Ovary (tissue), 7 donors: ENCODE measurements at regions not wholly inside any gene's neighbourhood (a gene's known extent, or its start where the extent isn't known, plus 50 kb on each side); places are given as distances from the start of the nearest gene placed in this dataset.

Experiments used
- DNase-seq, 5 donors: peaks; one replicate each; pipeline ENCODE4 v3.0.0-alpha.2; 2019 to 2020
- H3K27ac ChIP-seq, 2 donors: fragments of 200-600 bp; one replicate each; pipeline versions ENCODE4 v1.5.1 to v1.8.0; 2019 to 2022
- H3K27me3 ChIP-seq: fragments of 200-600 bp; one replicate; pipeline ENCODE4 v1.8.0; 2022
- H3K36me3 ChIP-seq: fragments of 200-600 bp; sonication (generic); one replicate; pipeline ENCODE4 v1.5.1; 2019
- H3K4me1 ChIP-seq: one replicate; pipeline ENCODE4 v1.8.1; 2013; ENCODE audit warnings: mild to moderate bottlenecking, moderate library complexity; ENCODE audit not compliant: insufficient read depth
- H3K4me3 ChIP-seq: fragments of 200-600 bp; sonication (generic); one replicate; pipeline ENCODE4 v1.5.1; 2017
- H3K9me3 ChIP-seq, 2 donors: fragments of 200-600 bp in 1 of 2; sonication (generic) in 1 of 2; one replicate each; pipeline versions ENCODE4 v1.5.1 to v1.8.1; 2013 to 2019; ENCODE audit warnings: mild to moderate bottlenecking in 1 of 2, moderate library complexity in 1 of 2
- CTCF ChIP-seq, 3 donors: fragments of 450-650 bp in 2 of 3; fragments of 200-600 bp in 1 of 3; IDR thresholded peaks; one replicate each; pipeline versions ENCODE4 v1.5.1 to v1.8.0; 2016 to 2022; ENCODE audit warnings: antibody characterized with exemption in 3 of 3, mild to moderate bottlenecking in 1 of 3
- EP300 ChIP-seq: sonication (generic); formaldehyde crosslinking; IDR thresholded peaks from one replicate; pipeline ENCODE4 v1.6.1; 2017; ENCODE audit warnings: antibody characterized with exemption
- POLR2A ChIP-seq: fragments of 450-650 bp; IDR thresholded peaks from one replicate; pipeline ENCODE4 v1.6.1; 2017; ENCODE audit warnings: antibody characterized with exemption, mild to moderate bottlenecking, moderate library complexity
- WGBS, 3 donors: extraction: QIAGEN DNeasy Blood & Tissue Kit in 1 of 3; methylation state at CpG; one replicate each; pipeline versions ENCODE4 v1.1.5 to v1.1.7; 2013 to 2017; 5-methylcytosine and 5-hydroxymethylcytosine counted together
- intact Hi-C, 4 donors: fragments of 100-400 bp; cut with DNase I; formaldehyde crosslinking; loops; one replicate each; pipeline versions ENCODE4 v1.11.0 to v1.15.1; 2022 to 2023
- donor health status: DM: no; HTN: no; CAD: no; lungs with moderate emphysema.
- donor health status: DM: no; HTN: no; CAD: no.
- donor health status: Bipolar disorder and iron deficiency.
- donor health status: DM: no; HTN: no; CAD: no.
- donor health status: DM: yes; HTN: yes; CAD: no.

GRCh38 chr1:192081359-192081758 is 76.9 kb upstream of the RGS18 start:
- Histone ChIP-seq H3K4me3 (no peak overlapping the region), H3K27me3 (no peaks in the 10 kb centered on the region), H3K36me3 (no peaks in the 10 kb centered on the region), H3K9me3 (no peaks in the 10 kb centered on the region), H3K4me1 (no peaks in the 10 kb centered on the region), H3K27ac (no peak overlapping the region)
- intact Hi-C loops, result no loop called here
- DNase-seq, result no peak
- TF ChIP-seq POLR2A, result no peak
- TF ChIP-seq CTCF (IDR thresholded peaks at IDR 0.05), result no peak
- TF ChIP-seq EP300, result no peak

DNA sequence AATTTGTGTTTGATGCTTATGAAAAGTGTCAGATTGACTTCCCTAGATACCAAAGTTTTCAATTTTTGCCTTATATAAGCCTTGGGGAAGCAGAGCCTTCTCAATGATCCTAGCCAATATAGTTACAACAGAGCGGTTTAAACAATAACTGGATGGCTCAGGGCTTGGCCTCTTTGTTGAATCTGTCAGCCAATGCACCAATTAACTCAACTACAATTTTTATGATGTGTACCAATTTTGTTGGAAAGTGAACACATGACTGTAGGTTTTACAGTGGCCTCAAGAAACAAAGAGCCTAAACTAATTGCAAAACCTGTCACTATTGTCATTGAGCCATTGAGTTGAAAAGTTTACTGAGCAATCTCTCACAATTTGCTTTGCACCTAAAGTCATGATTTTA is 71.6 kb upstream of the RGS18 start:
- intact Hi-C loops, result no loop called here
- Histone ChIP-seq H3K4me3 (no peak overlapping the region), H3K36me3 (no peaks in the 10 kb centered on the region), H3K27ac (no peak overlapping the region), H3K4me1 (no peaks in the 10 kb centered on the region), H3K9me3 (no peaks in the 10 kb centered on the region), H3K27me3 (no peaks in the 10 kb centered on the region)
- DNase-seq, result no peak
- 95 to 97% (median 96%) methylated on average over 1 of the region's 1 CpG for WGBS, 3 donors
- no peak for TF ChIP-seq EP300
- no peak for TF ChIP-seq CTCF (IDR thresholded peaks at IDR 0.05)
- no peak for TF ChIP-seq POLR2A

DNA sequence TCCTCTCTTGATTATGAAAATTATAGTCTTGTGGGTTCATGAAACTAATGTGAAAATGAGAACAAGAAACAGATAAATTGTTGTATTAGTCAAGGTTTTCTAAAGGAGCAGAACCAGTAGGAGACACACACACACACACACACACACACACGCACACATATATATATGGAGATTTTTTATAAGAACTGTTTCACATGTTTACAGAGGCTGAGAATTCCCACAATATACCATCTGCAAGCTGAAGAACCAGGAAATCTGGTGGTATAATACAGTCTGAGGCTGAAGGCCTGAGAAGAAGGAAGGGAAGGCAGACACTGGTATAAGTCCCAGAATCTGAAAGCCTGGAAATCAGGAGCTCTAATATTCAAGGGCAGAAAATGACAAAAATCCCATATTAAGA is 70.9 kb upstream of the RGS18 start:
- intact Hi-C loops, result no loop called here
- TF ChIP-seq EP300 (no peak), CTCF (IDR thresholded peaks at IDR 0.05) (no peak), POLR2A (no peak)
- whole genome bisulfite sequencing, 3 donors, result 75 to 97% (median 84%) methylated on average over 1 of the region's 1 CpG
- Histone ChIP-seq H3K4me1 (no peaks in the 10 kb centered on the region), H3K36me3 (no peaks in the 10 kb centered on the region), H3K27ac (no peak overlapping the region), H3K4me3 (no peak overlapping the region), H3K27me3 (no peaks in the 10 kb centered on the region), H3K9me3 (no peaks in the 10 kb centered on the region)
- DNase-seq, result no peak

GRCh38 chr1:192088496-192088895 is 69.8 kb upstream of the RGS18 start:
- no peak overlapping the region for H3K4me3 ChIP-seq
- no peaks in the 10 kb centered on the region for H3K9me3 ChIP-seq
- no peak for DNase-seq
- H3K4me1 ChIP-seq, result no peaks in the 10 kb centered on the region
- no peaks in the 10 kb centered on the region for H3K36me3 ChIP-seq
- no peaks in the 10 kb centered on the region for H3K27me3 ChIP-seq
- 28 to 44% (median 34%) methylated on average over 2 of the region's 2 CpGs for WGBS, 3 donors
- H3K27ac ChIP-seq, result no peak overlapping the region
- TF ChIP-seq POLR2A, result no peak
- no peak for TF ChIP-seq EP300
- no peak for TF ChIP-seq CTCF (IDR thresholded peaks at IDR 0.05)
- intact Hi-C loops, result no loop called here

DNA sequence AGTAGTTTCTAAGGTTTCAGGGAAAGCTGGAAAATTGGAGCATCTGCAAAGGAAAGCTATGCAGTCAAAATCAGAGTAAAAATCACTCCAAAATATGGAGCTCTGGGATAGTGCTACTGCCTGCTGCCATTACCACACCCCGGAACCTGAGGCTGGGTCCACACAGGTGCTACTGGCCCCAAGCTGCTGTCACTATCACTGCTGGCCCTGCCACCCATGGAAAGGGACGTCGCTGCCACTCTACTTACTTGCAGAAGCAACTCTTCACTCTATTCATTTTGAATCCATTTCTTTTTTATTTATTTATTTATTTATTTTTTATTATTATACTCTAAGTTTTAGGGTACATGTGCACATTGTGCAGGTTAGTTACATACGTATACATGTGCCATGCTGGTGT is 60.3 kb upstream of the RGS18 start:
- no peak for DNase-seq
- Histone ChIP-seq H3K4me1 (no peaks in the 10 kb centered on the region), H3K27me3 (no peaks in the 10 kb centered on the region), H3K36me3 (no peaks in the 10 kb centered on the region), H3K27ac (no peak overlapping the region), H3K9me3 (no peaks in the 10 kb centered on the region), H3K4me3 (no peak overlapping the region)
- WGBS, 3 donors, result 89 to 99% (median 91%) methylated on average over 4 of the region's 4 CpGs
- TF ChIP-seq CTCF (IDR thresholded peaks at IDR 0.05), result no peak
- TF ChIP-seq EP300, result no peak
- TF ChIP-seq POLR2A, result no peak
- intact Hi-C loops, result no loop called here
